Stimulated activated CD8-positive, alpha-beta memory T cell treated with anti-CD3 and anti-CD28 coated beads, Interleukin-7, amount 100 ng/mL, for 4 hours (primary cell): ENCODE measurements at regions not wholly inside any gene's neighbourhood (a gene's known extent, or its start where the extent isn't known, plus 50 kb on each side); places are given as distances from the start of the nearest gene placed in this dataset.

ENCODE experiments used
- DNase-seq, 2 donors: peaks; one replicate each; pipeline ENCODE4 v3.0.0-alpha.2; 2020; ENCODE audit warnings: low read depth in 2 of 2

DNA sequence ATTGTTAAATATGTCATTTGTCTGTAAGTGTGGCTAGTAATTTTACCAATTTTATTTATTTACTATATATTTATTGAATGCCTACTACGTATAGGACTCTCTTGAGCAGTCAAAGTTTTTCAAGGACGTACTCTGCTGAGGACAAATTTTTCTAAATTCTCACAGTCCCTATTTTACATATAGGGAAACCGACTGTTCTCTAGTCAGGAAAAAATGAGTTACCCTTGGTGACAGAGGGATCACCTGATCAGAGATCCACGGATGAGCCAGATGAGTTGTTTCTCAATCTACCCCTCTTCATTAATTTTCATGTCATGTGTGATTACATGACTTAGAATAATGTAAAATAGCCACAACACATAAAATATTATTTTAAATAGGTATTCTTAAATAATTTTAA is 96.2 kb upstream of the SLC38A2 start:
- DNase-seq = no peak

DNA sequence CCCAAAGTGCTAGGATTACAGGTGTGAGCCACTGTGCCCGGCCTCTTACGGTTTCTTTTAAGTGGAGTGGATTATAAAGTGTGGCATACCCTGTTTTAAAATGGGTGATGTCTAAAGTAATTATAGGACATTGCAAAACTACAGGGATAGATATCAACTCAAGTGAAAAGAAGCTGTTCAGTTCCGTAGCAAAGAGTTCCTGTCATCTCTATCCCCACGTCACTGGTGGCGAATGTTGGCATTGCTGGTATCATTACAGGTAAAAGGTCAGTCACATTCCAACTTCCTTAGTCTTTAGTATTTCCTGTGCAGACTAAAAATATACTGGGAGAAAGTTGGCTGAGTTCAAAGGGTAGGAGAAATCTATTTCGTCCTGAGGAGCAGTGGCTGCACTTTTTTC is 95.6 kb upstream of the SLC38A2 start:
- no peak for DNase-seq

GRCh38 chr12:46465307-46465706 is 92.7 kb upstream of the SLC38A2 start:
- no peak for DNase-seq

DNA sequence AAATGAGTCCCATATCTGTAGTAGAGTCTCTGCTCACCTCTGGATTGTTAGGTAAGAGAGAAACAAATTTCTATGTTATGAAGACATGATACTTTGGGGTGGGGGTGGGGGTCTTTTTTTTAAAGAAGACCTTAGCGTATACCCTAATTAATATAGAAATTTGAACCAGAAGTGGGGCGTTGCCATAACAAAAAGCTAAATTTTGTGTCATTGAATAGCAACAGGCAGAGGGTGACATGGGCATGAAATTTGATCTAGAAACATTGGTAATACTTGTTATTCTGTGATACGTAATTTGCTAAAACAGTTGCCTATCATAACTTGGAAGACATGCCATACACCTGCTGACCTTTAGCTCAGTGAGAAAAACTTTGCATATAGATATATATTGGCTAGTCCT is 92.3 kb upstream of the SLC38A2 start:
- DNase-seq = no peak

DNA sequence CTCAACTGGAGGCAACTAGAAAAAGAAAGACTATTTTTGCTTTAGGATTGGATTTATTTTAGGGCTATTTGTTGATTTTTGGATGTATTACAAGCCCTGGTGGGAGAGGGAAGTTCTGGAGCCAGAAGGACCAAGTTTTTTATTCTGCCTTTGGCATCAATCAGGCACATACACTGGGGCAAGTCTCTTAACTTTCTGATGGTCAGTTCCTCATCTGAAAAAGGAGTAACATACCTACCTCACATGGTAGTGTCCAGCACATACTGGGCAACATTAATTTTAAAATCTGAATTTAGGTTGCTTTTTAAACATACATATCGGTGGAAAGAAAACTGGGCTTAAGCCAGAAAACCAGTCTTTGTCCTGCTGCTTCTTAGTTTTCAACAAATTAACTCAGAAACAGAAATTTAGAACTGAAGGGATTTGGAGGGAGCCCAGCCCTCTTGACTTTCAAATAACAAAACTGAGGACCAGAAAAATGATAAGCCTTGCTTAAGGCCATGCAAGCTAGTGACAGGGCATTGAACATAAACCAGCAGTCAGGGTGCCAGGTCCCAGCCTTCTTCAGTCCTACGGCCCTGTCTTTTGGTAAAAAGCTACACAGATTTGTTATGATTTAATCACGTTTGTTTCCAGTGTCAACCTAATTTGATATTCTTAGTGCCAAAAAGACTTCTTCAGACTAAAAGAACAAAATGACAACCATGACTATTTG is 90.2 kb upstream of the SLC38A2 start:
- no peak for DNase-seq

DNA sequence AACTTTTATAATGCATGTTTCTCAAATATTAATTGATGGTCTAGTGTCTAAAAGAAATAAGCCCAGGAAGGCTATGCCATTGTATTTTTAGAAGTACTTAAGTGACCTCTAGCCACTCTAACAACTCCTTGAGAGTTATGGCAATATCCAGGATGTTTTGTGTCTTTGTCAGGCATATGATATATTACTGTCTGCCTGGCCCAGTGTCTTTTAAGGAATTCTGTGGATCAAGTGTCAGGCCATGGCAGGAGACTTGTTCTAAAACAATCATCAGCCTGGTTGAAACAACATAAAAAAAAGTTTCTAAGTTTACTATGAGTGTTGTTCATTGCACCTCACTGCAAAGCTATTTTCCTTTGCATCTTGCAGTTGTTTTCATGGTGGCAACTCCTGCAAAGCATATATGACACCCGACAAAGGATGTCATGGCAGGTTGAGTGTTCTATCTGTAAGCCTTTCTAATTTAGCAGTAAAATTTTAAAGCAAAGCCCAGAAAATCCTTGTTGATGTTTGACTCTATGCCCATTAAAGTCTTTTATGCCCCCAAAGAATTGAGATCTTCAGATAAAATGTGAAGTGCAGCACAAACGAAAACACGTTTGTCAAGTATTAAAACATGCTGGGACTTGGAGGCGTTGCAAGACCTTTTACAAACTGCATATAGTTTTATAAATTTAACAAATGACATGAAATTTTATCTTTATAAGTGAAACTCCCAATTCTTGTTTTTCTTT is 89.5 kb upstream of the SLC38A2 start:
- DNase-seq = no peak

- no peak for DNase-seq
These were observed 88.9 kb upstream of the SLC38A2 start for GRCh38 chr12:46461459-46461858.

DNA sequence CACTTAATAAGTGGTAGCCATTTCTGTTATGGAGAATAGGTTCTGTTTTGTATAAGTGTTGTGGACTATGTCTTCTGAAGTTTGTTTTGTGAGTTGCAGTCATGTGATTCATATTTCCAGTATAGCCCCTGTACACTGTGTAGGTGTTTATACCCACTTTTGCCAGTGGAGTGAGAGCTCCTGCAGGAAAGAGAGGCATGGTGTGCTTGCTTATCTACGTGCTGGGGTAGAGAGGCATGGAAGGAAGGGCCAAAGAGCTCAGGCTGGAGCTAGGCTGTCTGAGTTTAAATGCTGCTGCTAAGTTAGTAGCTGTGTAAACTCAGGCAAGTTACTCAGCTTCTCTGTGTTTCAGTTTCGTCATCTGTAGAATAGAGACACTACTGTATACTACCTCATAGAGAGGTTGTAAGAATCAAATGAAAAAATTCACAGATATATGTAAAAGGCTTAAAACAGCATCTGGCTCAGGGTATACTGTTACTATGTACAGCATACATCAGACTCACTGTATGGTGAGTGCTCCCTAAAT is 88.2 kb upstream of the SLC38A2 start:
- DNase-seq = no peak

GRCh38 chr12:46459861-46460545 is 87.4 kb upstream of the SLC38A2 start:
- no peak for DNase-seq

- no peak for DNase-seq
These were observed 86.5 kb upstream of the SLC38A2 start for GRCh38 chr12:46459111-46459510.

- DNase-seq = no peak
These were observed 86.0 kb upstream of the SLC38A2 start for GRCh38 chr12:46458500-46459102.

GRCh38 chr12:46457958-46458357 is 85.4 kb upstream of the SLC38A2 start:
- DNase-seq = no peak

DNA sequence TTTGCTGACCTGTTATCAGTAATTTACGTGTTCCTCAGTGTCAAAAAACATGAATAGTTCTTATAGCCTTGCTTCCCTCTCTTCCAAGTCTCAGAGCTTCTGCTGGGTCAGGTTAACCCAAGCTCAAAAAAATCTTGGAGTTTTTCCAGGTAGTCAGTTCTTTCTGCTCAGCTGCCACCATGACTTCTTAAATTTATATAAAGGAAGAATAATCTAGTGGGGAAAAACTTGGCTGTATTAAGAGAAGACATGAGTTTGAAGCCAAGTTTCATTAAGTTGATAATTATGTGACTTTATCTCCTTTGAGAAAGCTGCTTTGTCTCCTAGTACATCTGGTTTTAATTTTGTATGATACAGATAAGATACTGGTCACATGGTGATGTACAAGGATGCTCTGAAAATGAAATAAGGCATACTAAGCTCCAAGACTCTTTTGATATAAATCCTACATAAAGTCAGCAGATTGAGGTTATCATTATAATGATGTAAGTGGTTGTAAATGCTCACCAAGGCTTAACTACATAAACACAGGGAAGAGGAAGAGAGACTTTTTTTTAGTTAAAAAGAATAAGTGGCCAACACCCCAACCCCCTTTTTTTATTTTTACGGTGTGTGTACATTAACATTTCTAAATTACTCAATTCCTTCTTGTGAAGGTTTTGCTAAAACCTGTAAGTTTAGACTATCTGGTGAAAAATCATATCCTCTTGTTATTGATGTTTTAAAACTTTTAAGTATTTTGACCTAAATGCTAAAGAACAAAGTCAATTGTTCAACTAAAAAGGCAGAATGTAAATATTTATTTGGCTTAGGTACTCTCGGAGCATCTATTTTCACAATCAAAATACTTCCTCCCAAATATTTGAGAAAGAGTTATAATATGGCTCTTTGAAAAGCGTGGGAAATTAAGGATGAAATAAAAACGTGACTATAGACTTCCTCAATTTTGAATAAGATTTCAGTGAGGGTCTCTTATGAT is 84.1 kb upstream of the SLC38A2 start:
- DNase-seq = no peak

- no peak for DNase-seq
These were observed 83.2 kb upstream of the SLC38A2 start for GRCh38 chr12:46455648-46456352.

- no peak for DNase-seq
These were observed 82.4 kb upstream of the SLC38A2 start for GRCh38 chr12:46454981-46455380.

DNA sequence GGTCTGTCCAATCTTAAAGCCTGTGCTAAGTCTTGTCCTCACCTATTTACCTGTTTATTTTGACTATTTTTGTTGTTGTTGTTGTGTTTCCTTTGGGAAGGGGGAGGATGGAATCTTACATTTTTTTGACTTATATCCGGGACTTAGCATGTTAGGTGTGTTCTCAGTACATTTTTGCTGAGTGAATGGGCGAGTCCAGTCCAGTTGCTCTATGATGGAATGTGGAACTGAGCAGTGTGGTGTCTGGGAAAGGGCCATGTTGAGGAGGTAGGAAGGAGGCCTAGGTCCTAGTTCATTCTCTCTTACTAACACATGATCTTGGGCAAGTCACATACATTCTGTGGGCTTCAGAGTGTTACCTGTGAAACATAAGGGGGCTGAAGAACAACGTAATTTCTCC is 80.9 kb upstream of the SLC38A2 start:
- DNase-seq = no peak

DNA sequence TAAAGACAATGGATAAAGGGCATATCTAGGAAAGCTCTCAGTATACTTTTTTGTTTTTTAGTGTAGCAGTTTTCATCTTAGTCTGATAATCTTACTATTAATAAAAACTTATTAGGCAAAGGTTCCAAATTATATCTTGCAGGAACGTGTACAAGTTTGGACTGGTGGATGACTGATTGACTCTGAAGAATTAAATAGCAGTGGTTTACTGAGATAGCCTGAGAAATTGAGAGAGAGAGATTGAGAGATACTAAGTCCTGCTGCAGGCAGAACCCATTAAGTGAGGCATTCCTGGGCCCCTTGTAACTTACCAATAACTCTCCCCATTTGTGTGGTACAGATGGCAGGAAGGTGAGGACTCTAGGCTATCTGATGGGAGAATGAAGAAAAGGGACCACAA is 80.2 kb upstream of the SLC38A2 start:
- DNase-seq = no peak

- DNase-seq = no peak
These were observed 79.6 kb upstream of the SLC38A2 start for GRCh38 chr12:46452061-46452615.

DNA sequence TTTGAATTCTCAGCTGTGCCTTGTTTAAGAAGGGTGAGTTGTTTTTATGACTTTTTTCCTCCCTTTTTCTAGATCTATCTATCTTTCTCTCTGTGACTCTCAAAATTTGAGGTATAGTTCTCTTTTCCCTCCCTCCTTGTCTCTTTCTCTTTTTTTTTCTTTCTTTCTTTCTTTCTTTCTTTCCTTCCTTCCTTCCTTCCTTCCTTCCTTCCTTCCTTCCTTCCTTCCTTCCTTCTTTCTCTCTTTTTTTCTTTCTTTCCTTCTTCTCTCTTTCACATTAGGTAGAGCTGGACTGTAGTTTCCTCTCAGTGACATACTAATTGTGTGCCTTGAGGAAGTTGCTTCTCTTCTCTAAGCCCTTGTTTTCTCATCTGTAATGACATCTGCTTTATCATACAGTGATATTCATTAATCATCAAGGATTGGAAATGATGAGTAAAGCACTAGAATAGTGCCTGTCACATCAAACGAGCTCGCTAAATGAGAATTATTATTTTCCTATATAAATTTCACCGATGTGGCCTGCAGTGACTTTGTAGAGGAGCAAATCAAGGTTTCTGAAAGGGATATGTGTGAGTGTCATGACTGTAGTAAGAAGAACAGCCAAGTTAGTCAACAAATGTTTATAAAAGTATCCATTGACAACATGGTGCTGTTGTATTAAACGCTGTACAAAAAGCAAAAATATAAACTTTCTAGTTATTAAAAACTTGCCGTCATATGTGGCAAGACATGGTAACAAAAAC is 78.9 kb upstream of the SLC38A2 start:
- no peak for DNase-seq
